ENCODE measurements at regions not wholly inside any gene's neighbourhood (a gene's known extent, or its start where the extent isn't known, plus 50 kb on each side); places are given as distances from the start of the nearest gene placed in this dataset.

GRCh38 chr9:108467161-108467560 lies 388.6 kb downstream of the ACTL7B start:
- peaks cover 0 to 18% (median 0%) of the 10 kb centered on the region in 5 donors for H3K4me1 ChIP-seq (ENCODE audit: control insufficient read depth in 5 of 5, insufficient read depth in 5 of 5, low read length in 5 of 5)
- H3K9me3 ChIP-seq (ENCODE audit: control insufficient read depth in 5 of 5, low read length in 5 of 5) = no peaks in the 10 kb centered on the region
- no peak overlapping the region for H3K27ac ChIP-seq (ENCODE audit: low read depth, low read length)
- no peaks in the 10 kb centered on the region for H3K36me3 ChIP-seq (ENCODE audit: control insufficient read depth in 5 of 5, insufficient read depth in 5 of 5, low read length in 5 of 5)
- no peak overlapping the region for H3K4me3 ChIP-seq (ENCODE audit: low read depth in 1 of 5, low read length in 5 of 5)
- H3K9ac ChIP-seq (ENCODE audit: low read length in 5 of 5) = no peak overlapping the region
- H3K27me3 ChIP-seq (ENCODE audit: control insufficient read depth in 5 of 5, insufficient read depth in 4 of 5, low read length in 5 of 5) = no peaks in the 10 kb centered on the region

- Histone ChIP-seq H3K27ac (ENCODE audit: low read depth, low read length) (no peak overlapping the region), H3K9ac (ENCODE audit: low read length in 5 of 5) (no peak overlapping the region), H3K36me3 (ENCODE audit: control insufficient read depth in 5 of 5, insufficient read depth in 5 of 5, low read length in 5 of 5) (no peaks in the 10 kb centered on the region), H3K4me1 (ENCODE audit: control insufficient read depth in 5 of 5, insufficient read depth in 5 of 5, low read length in 5 of 5) (peaks cover 0 to 18% (median 0%) of the 10 kb centered on the region in 5 donors), H3K27me3 (ENCODE audit: control insufficient read depth in 5 of 5, insufficient read depth in 4 of 5, low read length in 5 of 5) (no peaks in the 10 kb centered on the region), H3K4me3 (ENCODE audit: low read depth in 1 of 5, low read length in 5 of 5) (no peak overlapping the region), H3K9me3 (ENCODE audit: control insufficient read depth in 5 of 5, low read length in 5 of 5) (no peaks in the 10 kb centered on the region)
Measured at GRCh38 chr9:108466304-108466703, 389.5 kb downstream of the ACTL7B start.

DNA sequence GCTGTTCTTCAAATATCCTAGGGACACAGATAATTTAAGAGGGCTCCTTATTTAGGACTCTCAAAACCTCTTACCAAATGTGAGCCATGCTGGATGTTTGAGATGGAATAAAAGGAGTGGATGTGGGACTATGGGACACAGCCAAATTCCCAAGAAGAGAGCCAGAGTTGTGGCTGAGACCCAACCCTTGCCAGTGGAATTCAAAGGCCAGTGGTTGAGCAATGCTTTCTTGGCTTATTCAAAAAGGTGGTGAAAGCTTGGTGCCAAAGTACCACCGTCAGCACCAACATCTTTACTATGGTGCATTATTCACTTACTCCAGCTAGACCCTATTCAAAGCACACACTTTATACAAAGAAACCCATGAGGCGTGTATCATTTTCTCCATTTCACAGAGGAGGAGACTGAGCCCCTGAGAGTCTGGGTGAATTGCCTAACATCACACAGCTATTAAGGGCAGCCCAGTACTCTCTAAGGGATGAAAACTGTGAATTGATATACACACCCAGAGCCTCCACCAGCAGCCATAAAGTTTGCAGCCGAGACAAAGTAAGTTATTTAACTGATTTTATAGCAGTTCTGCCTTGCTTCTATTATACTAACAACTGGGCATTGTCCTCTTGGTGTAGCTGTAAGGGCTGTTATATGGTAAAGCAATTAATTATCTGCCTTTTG lies 391.7 kb downstream of the ACTL7B start:
- Histone ChIP-seq H3K9me3 (ENCODE audit: control insufficient read depth in 5 of 5, low read length in 5 of 5) (no peaks in the 10 kb centered on the region), H3K4me1 (ENCODE audit: control insufficient read depth in 5 of 5, insufficient read depth in 5 of 5, low read length in 5 of 5) (peaks cover 0 to 18% (median 0%) of the 10 kb centered on the region in 5 donors), H3K27ac (ENCODE audit: low read depth, low read length) (no peak overlapping the region), H3K4me3 (ENCODE audit: low read depth in 1 of 5, low read length in 5 of 5) (no peak overlapping the region), H3K27me3 (ENCODE audit: control insufficient read depth in 5 of 5, insufficient read depth in 4 of 5, low read length in 5 of 5) (no peaks in the 10 kb centered on the region), H3K9ac (ENCODE audit: low read length in 5 of 5) (no peak overlapping the region), H3K36me3 (ENCODE audit: control insufficient read depth in 5 of 5, insufficient read depth in 5 of 5, low read length in 5 of 5) (no peaks in the 10 kb centered on the region)

GRCh38 chr9:108456903-108457302 lies 398.9 kb downstream of the ACTL7B start:
- H3K27me3 ChIP-seq (ENCODE audit: control insufficient read depth in 5 of 5, insufficient read depth in 4 of 5, low read length in 5 of 5) = no peaks in the 10 kb centered on the region
- H3K36me3 ChIP-seq (ENCODE audit: control insufficient read depth in 5 of 5, insufficient read depth in 5 of 5, low read length in 5 of 5) = no peaks in the 10 kb centered on the region
- H3K9ac ChIP-seq (ENCODE audit: low read length in 5 of 5) = no peak overlapping the region
- H3K4me3 ChIP-seq (ENCODE audit: low read depth in 1 of 5, low read length in 5 of 5) = no peak overlapping the region
- no peak overlapping the region for H3K27ac ChIP-seq (ENCODE audit: low read depth, low read length)
- no peaks in the 10 kb centered on the region for H3K9me3 ChIP-seq (ENCODE audit: control insufficient read depth in 5 of 5, low read length in 5 of 5)
- H3K4me1 ChIP-seq (ENCODE audit: control insufficient read depth in 5 of 5, insufficient read depth in 5 of 5, low read length in 5 of 5) = no peaks in the 10 kb centered on the region

GRCh38 chr9:108445431-108446071 lies 410.2 kb downstream of the ACTL7B start:
- Histone ChIP-seq H3K9me3 (ENCODE audit: control insufficient read depth in 5 of 5, low read length in 5 of 5) (no peaks in the 10 kb centered on the region), H3K27me3 (ENCODE audit: control insufficient read depth in 5 of 5, insufficient read depth in 4 of 5, low read length in 5 of 5) (no peaks in the 10 kb centered on the region), H3K4me1 (ENCODE audit: control insufficient read depth in 5 of 5, insufficient read depth in 5 of 5, low read length in 5 of 5) (peaks cover 0 to 3% (median 0%) of the 10 kb centered on the region in 5 donors), H3K27ac (ENCODE audit: low read depth, low read length) (no peak overlapping the region), H3K36me3 (ENCODE audit: control insufficient read depth in 5 of 5, insufficient read depth in 5 of 5, low read length in 5 of 5) (no peaks in the 10 kb centered on the region), H3K9ac (ENCODE audit: low read length in 5 of 5) (no peak overlapping the region), H3K4me3 (ENCODE audit: low read depth in 1 of 5, low read length in 5 of 5) (no peak overlapping the region)

- Histone ChIP-seq H3K4me3 (ENCODE audit: low read depth in 1 of 5, low read length in 5 of 5) (peak overlapping the region in 2 of 5 donors; percentile 8 to 29), H3K9me3 (ENCODE audit: control insufficient read depth in 5 of 5, low read length in 5 of 5) (no peaks in the 10 kb centered on the region), H3K27me3 (ENCODE audit: control insufficient read depth in 5 of 5, insufficient read depth in 4 of 5, low read length in 5 of 5) (no peaks in the 10 kb centered on the region), H3K9ac (ENCODE audit: low read length in 5 of 5) (no peak overlapping the region), H3K27ac (ENCODE audit: low read depth, low read length) (peak overlapping the region; percentile 56), H3K36me3 (ENCODE audit: control insufficient read depth in 5 of 5, insufficient read depth in 5 of 5, low read length in 5 of 5) (no peaks in the 10 kb centered on the region), H3K4me1 (ENCODE audit: control insufficient read depth in 5 of 5, insufficient read depth in 5 of 5, low read length in 5 of 5) (peaks cover 0 to 3% (median 0%) of the 10 kb centered on the region in 5 donors)
Measured at GRCh38 chr9:108444400-108445358, 411.1 kb downstream of the ACTL7B start.

DNA sequence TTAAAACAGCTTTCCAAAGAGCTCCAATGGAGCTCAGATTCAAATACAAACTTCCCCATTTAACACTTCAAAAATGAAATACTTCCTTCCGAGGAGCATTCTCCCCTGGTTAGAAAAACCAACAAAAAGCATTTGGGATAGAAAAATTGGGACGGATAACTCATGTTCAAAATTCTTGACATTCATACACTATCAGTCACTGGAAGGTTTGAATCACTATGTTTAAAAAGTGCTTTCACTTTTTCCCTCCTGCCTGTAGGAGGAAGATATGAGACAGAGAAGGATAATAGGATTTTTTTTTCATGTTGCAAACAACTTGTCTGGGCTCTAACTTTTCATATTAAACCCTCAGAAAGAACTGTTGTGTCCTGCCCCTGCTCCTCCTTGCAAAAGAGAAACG lies 412.0 kb downstream of the ACTL7B start:
- no peaks in the 10 kb centered on the region for H3K9me3 ChIP-seq (ENCODE audit: control insufficient read depth in 5 of 5, low read length in 5 of 5)
- H3K4me3 ChIP-seq (ENCODE audit: low read depth in 1 of 5, low read length in 5 of 5) = no peak overlapping the region
- H3K9ac ChIP-seq (ENCODE audit: low read length in 5 of 5) = no peak overlapping the region
- no peaks in the 10 kb centered on the region for H3K36me3 ChIP-seq (ENCODE audit: control insufficient read depth in 5 of 5, insufficient read depth in 5 of 5, low read length in 5 of 5)
- H3K4me1 ChIP-seq (ENCODE audit: control insufficient read depth in 5 of 5, insufficient read depth in 5 of 5, low read length in 5 of 5) = peaks cover 0 to 3% (median 0%) of the 10 kb centered on the region in 5 donors
- H3K27me3 ChIP-seq (ENCODE audit: control insufficient read depth in 5 of 5, insufficient read depth in 4 of 5, low read length in 5 of 5) = no peaks in the 10 kb centered on the region
- peak overlapping the region; percentile 56 for H3K27ac ChIP-seq (ENCODE audit: low read depth, low read length)

- Histone ChIP-seq H3K27me3 (ENCODE audit: control insufficient read depth in 5 of 5, insufficient read depth in 4 of 5, low read length in 5 of 5) (no peaks in the 10 kb centered on the region), H3K27ac (ENCODE audit: low read depth, low read length) (no peak overlapping the region), H3K9me3 (ENCODE audit: control insufficient read depth in 5 of 5, low read length in 5 of 5) (no peaks in the 10 kb centered on the region), H3K9ac (ENCODE audit: low read length in 5 of 5) (no peak overlapping the region), H3K4me3 (ENCODE audit: low read depth in 1 of 5, low read length in 5 of 5) (no peak overlapping the region), H3K4me1 (ENCODE audit: control insufficient read depth in 5 of 5, insufficient read depth in 5 of 5, low read length in 5 of 5) (peaks cover 0 to 3% (median 0%) of the 10 kb centered on the region in 5 donors), H3K36me3 (ENCODE audit: control insufficient read depth in 5 of 5, insufficient read depth in 5 of 5, low read length in 5 of 5) (no peaks in the 10 kb centered on the region)
Measured at GRCh38 chr9:108443019-108443633, 412.7 kb downstream of the ACTL7B start.

DNA sequence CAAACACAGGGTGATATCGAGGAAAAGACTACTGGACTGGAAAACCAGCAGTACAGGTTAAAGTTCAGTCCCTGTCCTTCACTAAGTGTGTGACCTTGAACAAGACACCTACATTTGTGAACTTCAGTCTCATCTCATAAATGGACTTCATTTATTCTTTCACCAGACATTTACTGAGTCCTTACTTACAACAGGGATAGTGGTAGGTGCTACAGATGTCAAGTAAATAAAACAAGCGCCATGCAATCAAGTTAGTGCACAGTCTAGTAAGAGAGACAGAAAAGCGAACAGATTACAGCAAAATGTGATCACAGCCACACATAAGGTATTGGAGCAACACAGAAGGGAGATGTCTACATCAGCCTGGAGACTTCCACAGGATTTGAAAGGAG lies 413.2 kb downstream of the ACTL7B start:
- Histone ChIP-seq H3K27ac (ENCODE audit: low read depth, low read length) (no peak overlapping the region), H3K9me3 (ENCODE audit: control insufficient read depth in 5 of 5, low read length in 5 of 5) (no peaks in the 10 kb centered on the region), H3K4me1 (ENCODE audit: control insufficient read depth in 5 of 5, insufficient read depth in 5 of 5, low read length in 5 of 5) (peaks cover 0 to 3% (median 0%) of the 10 kb centered on the region in 5 donors), H3K36me3 (ENCODE audit: control insufficient read depth in 5 of 5, insufficient read depth in 5 of 5, low read length in 5 of 5) (no peaks in the 10 kb centered on the region), H3K4me3 (ENCODE audit: low read depth in 1 of 5, low read length in 5 of 5) (no peak overlapping the region), H3K27me3 (ENCODE audit: control insufficient read depth in 5 of 5, insufficient read depth in 4 of 5, low read length in 5 of 5) (no peaks in the 10 kb centered on the region), H3K9ac (ENCODE audit: low read length in 5 of 5) (no peak overlapping the region)

All from subcutaneous abdominal adipose tissue (tissue), 5 donors.